ENCODE measurements at regions not wholly inside any gene's neighbourhood (a gene's known extent, or its start where the extent isn't known, plus 50 kb on each side); places are given as distances from the start of the nearest gene placed in this dataset.

GRCh38 chr1:238674316-238674715, 712.1 kb upstream of the CHRM3 start:
- TF ChIP-seq, protein P1, sequence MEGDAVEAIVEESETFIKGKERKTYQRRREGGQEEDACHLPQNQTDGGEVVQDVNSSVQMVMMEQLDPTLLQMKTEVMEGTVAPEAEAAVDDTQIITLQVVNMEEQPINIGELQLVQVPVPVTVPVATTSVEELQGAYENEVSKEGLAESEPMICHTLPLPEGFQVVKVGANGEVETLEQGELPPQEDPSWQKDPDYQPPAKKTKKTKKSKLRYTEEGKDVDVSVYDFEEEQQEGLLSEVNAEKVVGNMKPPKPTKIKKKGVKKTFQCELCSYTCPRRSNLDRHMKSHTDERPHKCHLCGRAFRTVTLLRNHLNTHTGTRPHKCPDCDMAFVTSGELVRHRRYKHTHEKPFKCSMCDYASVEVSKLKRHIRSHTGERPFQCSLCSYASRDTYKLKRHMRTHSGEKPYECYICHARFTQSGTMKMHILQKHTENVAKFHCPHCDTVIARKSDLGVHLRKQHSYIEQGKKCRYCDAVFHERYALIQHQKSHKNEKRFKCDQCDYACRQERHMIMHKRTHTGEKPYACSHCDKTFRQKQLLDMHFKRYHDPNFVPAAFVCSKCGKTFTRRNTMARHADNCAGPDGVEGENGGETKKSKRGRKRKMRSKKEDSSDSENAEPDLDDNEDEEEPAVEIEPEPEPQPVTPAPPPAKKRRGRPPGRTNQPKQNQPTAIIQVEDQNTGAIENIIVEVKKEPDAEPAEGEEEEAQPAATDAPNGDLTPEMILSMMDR (conservative IDR thresholded peaks at IDR 0.05) = no peak
- TF ChIP-seq ZFX (IDR thresholded peaks at IDR 0.05) = no peak
